AG10803 (cell line): ENCODE measurements at regions not wholly inside any gene's neighbourhood (a gene's known extent, or its start where the extent isn't known, plus 50 kb on each side); places are given as distances from the start of the nearest gene placed in this dataset.

Source experiments
- DNase-seq: peaks from one replicate; pipeline ENCODE4 v3.0.0; 2010; ENCODE audit warnings: low read depth
- H3K4me3 ChIP-seq: 2 replicates; pipeline ENCODE4 v1.5.1; 2011; ENCODE audit warnings: mild to moderate bottlenecking, low read length, control low read depth
- CTCF ChIP-seq: conservative IDR thresholded peaks from 2 replicates; pipeline ENCODE4 v1.5.1; 2011; ENCODE audit warnings: mild to moderate bottlenecking, low read length, control low read depth, inconsistent platforms

GRCh38 chr6:16850681-16851026 is 89.4 kb upstream of the ATXN1 start:
- no peak for DNase-seq
- no peak for TF ChIP-seq CTCF
- no peak overlapping the region for H3K4me3 ChIP-seq

GRCh38 chr6:16849988-16850680 is 88.9 kb upstream of the ATXN1 start:
- H3K4me3 ChIP-seq = no peak overlapping the region
- DNase-seq = no peak
- TF ChIP-seq CTCF = no peak

GRCh38 chr6:16849280-16849987 is 88.2 kb upstream of the ATXN1 start:
- TF ChIP-seq CTCF = no peak
- DNase-seq = peak; percentile 34

GRCh38 chr6:16846399-16846778 is 85.1 kb upstream of the ATXN1 start:
- no peak overlapping the region for H3K4me3 ChIP-seq
- TF ChIP-seq CTCF = no peak
- DNase-seq = no peak

More at GRCh38 chr6:16849280-16849987, 88.2 kb upstream of the ATXN1 start:
- H3K4me3 ChIP-seq = no peak overlapping the region

- TF ChIP-seq CTCF = no peak
- no peak for DNase-seq
- H3K4me3 ChIP-seq = no peak overlapping the region
These were observed 82.9 kb upstream of the ATXN1 start for GRCh38 chr6:16844183-16844582.

- no peak for TF ChIP-seq CTCF
- no peak for DNase-seq
- no peak overlapping the region for H3K4me3 ChIP-seq
These were observed 81.4 kb upstream of the ATXN1 start for GRCh38 chr6:16842676-16843075.

GRCh38 chr6:16841241-16841640 is 80.0 kb upstream of the ATXN1 start:
- no peak for DNase-seq
- TF ChIP-seq CTCF = no peak
- no peak overlapping the region for H3K4me3 ChIP-seq
